GM18498 (cell line): ENCODE measurements at regions not wholly inside any gene's neighbourhood (a gene's known extent, or its start where the extent isn't known, plus 50 kb on each side); places are given as distances from the start of the nearest gene placed in this dataset.
"Not testable (repeated sequence)": the region's sequence is repeated elsewhere in the genome, so short reads cannot be mapped to it uniquely, and the experiment has no call there.

ENCODE experiments used
- ATAC-seq: cut with Tn5 transposase; IDR thresholded peaks from one replicate; pipeline ENCODE4 v1.9.1; 2021; ENCODE audit warnings: mild to moderate bottlenecking, moderate library complexity; ENCODE audit not compliant: unreplicated experiment

DNA sequence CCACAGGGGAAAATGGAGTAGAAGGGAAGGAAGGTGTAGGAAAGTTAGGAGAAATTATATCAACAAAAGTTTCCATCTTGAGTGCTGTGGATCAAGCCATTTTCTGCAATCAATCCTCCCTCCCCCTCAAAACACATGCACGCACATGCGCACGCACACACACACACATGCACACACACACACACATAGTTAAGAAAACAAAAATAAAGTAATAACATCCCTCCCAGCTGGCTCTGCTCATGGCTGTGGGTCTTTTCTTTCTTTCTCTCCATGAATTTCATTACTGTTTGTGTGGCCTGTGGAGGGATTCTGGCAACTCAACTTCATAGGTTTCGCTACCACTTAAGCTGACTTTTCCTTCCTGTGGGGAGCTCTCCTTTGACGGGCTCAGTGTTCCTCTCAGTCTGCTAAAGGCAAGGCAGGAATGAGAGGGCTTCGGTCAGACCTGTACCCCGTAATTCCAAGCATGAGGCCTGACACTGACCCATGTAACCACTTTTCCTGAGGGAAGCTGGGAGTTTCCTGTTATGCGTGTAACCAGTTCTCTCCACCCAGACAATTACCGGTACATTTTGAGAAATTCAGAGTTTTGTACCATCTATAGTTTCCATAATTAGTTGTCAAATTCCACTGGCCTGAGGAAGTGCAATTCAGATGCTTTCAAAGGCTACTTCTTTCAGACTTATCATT lies 79.8 kb downstream of the ZNF92 start:
- ATAC-seq: no peak

- no peak for ATAC-seq
These were observed 80.8 kb downstream of the ZNF92 start for GRCh38 chr7:65454469-65454868.

DNA sequence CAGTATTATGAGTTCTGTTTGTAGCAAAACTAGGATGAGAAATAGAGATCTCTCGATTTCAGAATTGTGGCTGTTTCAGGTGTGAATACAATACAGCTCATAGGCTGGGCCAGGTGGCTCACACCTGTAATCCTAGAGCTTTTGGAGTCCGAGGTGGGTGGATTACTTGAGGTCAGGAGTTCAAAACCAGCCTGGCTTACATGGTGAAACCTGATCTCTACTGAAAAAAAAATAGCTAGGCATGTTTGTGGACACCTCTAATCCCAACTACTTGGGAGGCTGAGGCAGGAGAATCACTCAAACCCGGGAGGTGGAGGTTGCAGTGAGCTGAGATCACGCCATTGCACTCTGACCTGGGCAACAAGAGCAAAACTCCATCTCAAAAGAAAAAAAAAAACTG lies 81.4 kb downstream of the ZNF92 start:
- not testable (repeated sequence) for ATAC-seq

GRCh38 chr7:65457705-65458104 lies 84.0 kb downstream of the ZNF92 start:
- no peak for ATAC-seq

- ATAC-seq: no peak
These were observed 85.8 kb downstream of the ZNF92 start for GRCh38 chr7:65459438-65459837.

DNA sequence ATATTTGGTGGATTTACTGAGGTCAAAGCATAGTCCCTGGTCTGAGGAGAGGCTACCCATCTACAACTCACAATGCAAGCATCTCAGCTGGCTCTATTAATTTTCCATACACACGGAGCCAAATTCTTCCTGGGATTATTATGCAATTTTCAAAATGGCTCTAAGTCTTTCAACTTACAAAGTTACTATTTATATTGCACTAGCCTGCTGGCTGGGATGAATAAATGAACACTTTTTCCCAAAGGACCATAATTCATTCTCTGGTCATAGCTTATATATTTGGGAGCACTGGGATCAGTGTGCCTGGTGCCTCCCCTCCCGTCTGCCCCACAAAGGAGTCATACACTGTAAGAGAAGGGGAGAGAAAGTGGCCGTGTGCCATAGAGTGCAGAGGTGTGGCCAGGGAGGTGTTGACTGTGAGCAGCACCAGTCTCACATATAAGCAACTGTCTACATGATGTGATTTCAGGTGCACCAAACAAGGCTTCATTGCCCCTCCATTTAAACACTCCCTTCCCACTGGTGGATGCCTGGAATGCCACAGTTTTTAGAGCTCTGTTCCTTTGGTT lies 88.6 kb downstream of the ZNF92 start:
- no peak for ATAC-seq

- no peak for ATAC-seq
These were observed 89.5 kb downstream of the ZNF92 start for GRCh38 chr7:65463184-65463583.

DNA sequence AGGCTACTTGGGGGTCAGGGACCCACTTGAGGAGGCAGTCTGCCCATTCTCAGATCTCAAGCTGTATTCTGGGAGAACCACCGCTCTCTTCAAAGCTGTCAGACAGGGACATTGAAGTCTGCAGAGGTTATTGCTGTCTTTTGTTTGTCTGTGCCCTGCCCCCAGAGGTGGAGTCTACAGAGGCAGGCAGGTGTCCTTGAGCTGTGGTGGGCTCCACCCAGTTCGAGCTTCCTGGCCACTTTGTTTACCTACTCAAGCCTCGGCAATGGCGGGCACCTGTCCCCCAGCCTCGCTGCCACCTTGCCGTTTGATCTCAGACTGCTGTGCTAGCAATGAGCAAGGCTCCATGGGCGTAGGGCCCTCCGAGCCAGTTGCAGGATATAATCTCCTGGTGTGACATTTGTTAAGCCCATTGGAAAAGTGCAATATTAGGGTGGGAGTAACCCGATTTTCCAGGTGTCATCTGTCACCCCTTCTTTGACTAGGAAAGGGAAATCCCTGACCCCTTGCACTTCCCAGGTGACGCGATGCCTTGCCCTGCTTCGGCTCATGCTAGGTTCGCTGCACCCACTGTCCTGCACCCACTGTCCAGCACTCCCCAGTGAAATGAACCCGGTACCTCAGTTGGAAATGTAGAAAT lies 96.4 kb downstream of the ZNF92 start:
- not testable (repeated sequence) for ATAC-seq

- ATAC-seq: no peak
These were observed 97.9 kb downstream of the ZNF92 start for GRCh38 chr7:65471587-65471986.

DNA sequence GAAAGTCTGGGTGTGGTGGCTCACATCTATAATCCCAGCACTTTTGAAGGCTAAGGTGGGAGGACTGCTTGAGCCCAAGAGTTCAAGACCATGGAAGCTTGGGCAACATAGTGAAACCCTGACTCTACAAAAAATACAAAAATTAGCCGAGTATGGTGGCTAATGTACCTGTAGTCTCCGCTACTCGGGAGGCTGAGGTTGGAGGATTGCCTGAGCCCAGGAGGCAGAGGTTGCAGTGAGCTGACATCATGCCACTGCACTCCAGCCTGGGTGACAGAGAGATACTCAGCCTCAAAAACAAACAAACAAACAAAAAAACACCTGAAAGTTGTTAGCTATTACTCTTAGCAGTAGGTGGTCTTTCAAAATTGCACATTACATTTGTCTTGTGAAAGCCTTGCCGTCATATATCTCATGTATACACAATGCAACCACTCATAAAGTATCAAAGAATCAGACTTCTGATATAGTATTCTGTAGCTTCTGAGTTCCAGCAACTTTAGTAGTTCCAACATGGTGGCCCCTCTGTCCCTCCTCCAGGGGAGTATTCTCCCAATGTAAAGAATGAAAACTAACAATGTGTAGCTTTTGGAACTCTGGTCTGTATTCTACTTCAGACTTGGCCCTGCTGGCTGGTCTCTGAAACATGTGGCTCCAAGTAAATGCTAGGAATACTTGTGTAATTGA lies 101.5 kb downstream of the ZNF92 start:
- ATAC-seq: peak; percentile 31

- peak; percentile 94 for ATAC-seq
These were observed 102.2 kb downstream of the ZNF92 start for GRCh38 chr7:65475734-65476319.

DNA sequence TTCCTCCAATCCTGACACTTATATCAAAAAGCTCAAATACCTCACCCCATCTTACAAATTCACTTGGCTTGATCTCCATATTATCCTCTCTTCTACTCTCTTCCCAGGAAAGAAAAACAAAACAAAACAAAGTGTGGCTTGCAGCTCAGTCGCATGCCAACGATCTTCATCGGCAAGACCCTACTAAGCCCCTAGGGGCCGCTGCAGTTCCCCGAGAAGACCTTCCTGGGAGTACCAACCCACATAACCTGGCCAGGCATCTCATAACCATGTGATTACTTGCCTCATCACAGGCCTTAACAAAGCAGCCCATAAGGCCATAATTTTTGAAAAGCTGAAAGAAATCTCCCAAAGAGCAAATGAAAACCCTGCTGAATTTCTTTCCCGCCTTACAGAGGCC lies 103.7 kb downstream of the ZNF92 start:
- no peak for ATAC-seq

DNA sequence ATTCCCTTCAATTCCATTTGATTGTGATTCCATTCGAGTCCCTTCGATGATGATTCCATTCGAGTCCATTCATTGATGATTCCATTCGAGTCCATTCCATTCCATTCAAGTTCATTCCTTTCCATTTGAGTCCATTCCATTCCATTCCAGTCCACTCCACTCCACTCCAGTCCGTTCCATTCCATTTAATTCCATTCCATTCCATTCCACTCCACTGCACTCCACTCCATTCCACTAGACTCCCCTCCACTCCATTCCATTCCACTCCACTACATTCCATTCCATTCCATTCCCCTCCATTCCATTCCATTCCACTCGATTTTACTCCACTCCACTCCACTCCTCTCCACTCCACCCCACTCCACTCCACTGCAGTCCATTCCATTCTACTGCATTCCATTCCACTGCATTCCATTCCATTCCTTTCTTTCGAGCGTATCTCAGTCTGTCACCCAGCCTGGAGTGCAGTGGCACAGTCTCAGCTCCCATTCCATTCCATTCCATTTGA lies 115.7 kb downstream of the ZNF92 start:
- ATAC-seq: no peak

- not testable (repeated sequence) for ATAC-seq
These were observed 123.0 kb downstream of the ZNF92 start for GRCh38 chr7:65496697-65497096.

- ATAC-seq: no peak
These were observed 129.9 kb downstream of the ZNF92 start for GRCh38 chr7:65503434-65504152.

GRCh38 chr7:65504504-65505319 lies 131.1 kb downstream of the ZNF92 start:
- not testable (repeated sequence) for ATAC-seq

GRCh38 chr7:65505320-65505633 lies 131.6 kb downstream of the ZNF92 start:
- not testable (repeated sequence) for ATAC-seq

- ATAC-seq: not testable (repeated sequence)
These were observed 135.1 kb downstream of the ZNF92 start for GRCh38 chr7:65508581-65509367.
